ENCODE measurements at regions not wholly inside any gene's neighbourhood (a gene's known extent, or its start where the extent isn't known, plus 50 kb on each side); places are given as distances from the start of the nearest gene placed in this dataset.

DNA sequence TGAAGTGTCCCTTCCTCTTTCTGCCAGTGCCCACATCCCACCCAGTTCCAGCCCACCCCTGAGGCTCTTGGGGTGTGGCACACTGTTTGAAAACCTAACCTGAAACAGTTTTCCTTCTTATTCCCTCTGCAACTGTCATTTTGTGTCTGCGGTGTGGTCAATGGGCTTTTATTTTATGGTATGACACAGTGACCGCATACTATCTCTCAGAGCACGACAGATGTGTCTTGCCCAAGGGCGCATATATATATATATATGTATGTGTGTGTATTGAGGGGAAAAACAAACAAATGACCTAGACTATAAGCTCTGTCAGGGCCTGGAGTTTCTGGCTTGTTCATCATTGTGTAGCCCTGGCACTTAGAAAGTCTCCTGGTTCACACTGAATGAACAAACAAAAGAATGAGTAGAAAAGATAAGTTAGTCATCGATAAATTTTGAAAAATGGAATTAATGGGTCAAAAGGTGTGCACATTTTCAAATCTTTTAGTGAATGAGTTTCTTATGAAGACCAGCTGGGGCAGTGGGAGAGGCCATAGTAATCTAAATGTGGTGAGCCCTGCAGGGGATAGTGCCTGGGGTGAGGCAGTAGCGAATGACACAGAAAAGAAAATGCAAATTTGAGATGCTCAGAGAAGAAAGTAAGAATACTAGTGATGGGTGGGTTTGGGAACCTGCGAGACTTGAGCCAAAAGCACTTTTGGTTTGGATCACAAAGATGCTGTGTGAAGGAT, 198.4 kb downstream of the SNX10 start:
- DNase-seq, result no peak

DNA sequence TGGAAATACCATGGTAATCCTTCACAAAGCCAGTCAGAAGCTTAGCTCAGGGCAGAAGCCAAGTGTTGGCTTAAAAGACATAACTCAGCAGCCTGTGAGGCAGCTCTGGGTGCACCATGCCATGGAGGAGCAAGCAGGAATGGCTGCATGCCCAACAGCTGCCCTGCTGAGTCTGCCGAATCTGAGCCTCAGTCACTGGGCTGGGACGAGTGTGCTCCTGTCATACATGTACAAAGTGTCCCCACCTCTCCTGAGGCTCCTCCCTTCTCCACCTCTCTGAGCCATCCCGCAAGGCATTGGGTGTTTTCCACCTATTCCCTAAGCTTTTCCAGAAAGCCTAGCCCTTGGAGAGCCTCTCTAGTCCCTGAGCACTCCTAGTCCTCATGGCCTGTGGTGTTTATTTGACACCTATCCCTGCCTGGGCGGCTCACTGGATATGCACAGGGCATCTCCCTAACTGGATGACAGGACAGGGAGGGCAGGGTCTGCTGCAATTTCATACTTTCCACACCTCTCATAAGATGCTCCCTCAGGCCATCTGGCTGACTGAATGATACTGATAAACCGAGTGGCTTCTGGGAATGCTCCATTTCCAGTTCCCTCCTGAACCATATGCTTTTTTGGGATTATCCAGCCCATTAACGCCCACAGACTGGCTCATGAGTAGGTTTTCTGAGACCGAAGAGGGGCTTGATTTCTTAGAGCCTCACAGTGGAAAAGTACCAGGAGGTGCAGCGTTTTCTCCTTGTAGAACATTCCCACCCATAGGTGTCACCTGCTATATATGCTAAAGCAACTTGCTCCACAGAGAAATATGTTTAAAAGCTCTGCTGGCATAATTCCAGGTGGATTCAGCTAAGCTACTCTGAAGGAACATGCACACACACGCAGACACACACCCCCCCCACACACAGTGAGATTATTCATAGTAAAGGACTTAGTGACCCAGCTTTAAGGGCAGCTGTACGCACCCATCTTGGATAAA, 199.3 kb downstream of the SNX10 start:
- DNase-seq, result peak; percentile 99

DNA sequence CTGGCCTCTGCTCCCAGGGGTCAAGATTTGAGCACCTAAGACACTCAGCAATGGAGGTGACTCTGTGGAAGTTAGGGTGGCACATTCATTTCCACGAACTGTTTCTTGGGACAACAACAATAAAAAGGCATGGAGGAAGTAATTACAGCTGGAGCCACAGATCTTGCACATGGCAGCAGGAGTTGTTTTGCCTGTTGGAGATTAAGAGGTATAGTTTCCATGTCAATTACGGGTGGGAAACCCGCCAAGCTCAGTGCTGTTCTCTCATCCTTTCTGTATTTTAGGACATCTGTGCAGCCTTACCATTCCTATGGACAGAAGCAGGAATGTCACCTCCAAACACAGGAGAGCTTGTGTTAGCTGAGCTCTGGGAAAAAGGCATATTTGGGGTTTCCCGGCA, 201.2 kb downstream of the SNX10 start:
- DNase-seq, result peak; percentile 78

DNA sequence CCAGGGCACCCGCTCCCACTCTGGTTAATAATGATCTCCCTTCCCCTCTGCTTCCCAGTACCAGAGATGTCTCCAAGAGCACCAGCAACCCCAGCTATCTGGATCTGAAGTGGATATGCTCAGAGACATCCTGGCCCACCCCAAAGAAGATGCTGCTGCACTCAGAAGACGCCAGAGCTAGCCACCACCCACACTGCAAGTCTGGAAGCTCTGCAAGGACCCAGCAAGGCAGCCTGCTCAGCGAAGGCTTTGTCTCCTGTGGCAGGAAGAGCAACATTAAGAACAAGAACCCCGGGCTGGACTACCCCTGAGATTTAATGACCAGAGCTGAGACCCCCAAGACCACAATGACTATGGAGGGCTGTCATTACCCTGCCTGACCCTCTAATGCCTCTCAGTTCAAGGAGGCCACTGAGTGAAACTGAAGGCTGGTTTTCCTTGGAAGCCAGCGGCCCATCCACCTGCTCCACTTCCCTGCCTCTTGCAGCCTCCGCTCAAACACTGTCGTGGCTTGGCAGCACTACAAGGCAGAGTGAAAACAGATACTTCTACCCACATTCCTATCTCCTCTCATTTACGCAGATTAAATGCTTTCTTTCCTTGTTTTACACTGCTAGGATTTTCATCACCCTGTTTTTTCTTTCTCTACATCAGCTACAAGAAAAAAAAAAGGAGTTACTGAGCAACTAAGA, 202.2 kb downstream of the SNX10 start:
- no peak for DNase-seq

DNA sequence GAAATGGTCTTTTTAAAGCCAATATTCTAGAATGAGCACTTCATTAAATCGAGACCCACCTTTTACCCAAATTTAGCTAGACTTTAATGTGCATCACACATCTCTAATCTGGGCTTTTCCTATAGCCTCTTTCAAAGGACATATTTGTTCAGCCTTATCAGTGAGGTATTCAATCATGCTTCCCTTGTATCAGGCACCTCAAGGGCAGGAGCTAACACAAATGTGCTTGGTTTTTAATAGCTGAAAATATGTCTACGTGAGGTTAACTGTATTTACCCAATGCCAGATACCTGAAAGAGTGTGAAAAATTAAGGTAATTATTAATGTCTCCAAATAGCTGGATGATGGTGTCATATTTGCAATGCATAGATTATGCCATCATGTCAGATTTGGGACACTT, 203.9 kb downstream of the SNX10 start:
- DNase-seq, result no peak

DNA sequence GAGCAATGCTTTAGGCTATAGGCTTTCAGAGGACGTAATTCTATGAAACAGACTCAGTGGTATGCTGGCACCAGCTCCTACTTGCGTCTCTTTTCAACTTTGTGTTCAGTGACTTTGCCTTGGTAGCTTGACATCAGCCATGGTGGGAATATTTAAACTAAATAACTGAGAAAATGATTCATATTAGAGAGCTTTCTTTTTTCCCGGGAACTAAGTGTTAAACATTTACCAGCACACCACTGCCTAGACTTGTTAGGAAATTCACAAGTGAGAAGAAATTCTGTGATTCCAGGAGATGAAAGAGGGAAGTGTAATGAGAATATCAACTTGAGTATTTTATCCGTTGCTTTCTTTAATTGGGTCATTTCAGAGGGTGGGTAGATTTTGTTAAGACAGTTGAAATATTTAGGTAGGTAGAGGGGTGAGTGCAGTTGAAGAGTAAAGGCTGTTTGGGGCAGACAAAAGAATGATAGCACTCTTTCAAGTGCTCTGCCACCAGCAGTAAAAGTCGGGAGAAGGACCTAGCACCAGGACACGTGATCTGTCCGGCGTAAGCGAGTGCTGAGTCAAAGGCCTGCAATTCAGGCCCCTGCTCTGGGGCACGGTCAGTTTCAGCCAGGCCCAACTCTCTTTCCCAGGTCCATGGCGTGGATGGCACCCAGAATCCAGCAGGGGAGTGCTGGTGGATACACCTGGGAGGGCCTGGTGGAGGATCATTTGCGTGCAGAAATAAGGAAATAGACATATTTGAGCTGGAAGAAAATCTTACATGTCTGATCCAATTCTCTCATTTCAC, 206.3 kb downstream of the SNX10 start:
- DNase-seq, result no peak

DNA sequence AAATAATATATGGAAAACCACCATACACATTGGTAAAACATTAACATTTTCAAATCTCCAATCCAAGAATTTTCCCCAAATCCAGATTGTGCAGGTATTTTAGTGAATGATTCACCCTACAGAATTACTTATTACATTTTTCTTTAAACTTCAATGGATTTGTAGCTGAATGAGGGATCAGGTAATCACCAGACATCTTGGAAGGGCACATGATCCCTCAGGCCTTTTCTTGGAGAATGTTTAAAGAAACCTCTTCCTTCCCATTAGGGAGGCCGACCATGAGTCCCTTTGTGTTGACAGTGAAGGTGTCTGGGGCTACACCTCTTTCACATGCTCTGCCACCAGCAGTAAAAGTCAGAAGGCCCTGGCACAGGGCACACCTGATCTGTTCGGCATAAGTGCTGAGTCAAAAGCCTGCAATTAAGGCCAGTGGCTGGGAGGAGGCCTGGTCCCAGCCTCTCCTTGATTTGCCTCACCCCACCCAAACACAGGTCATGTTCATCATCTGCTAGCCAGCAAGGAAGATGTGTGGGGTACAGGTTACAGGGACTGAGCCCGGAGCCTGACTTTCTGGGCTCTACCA, 207.7 kb downstream of the SNX10 start:
- DNase-seq, result no peak

DNA sequence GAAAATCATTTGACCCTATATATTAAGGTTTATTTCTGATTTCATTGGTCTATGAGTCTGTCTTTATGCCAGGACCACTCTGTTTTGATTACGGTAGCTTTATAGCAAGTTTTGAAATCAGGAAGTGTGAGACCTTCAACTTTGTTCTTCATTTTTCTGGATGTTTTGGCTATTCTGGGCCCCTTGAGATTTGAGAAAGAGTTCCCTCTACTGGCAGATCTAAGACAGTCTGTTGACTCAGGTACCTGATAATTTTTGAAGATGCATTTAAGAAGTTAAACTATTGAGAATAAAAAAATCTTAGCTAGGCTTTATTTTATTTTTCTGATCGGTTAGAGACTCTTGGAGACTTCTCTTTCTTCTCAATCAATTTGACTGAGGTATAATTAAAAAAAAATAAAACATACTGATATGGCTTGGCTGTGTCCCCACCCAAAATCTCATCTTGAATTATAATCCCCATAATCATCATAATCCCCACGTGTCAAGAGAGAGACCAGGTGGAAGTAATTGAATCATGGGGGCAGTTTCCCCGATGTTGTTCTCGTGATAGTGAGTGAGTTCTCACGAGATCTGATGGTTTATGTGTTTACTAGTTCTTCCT, 209.2 kb downstream of the SNX10 start:
- peak; percentile 58 for DNase-seq

DNA sequence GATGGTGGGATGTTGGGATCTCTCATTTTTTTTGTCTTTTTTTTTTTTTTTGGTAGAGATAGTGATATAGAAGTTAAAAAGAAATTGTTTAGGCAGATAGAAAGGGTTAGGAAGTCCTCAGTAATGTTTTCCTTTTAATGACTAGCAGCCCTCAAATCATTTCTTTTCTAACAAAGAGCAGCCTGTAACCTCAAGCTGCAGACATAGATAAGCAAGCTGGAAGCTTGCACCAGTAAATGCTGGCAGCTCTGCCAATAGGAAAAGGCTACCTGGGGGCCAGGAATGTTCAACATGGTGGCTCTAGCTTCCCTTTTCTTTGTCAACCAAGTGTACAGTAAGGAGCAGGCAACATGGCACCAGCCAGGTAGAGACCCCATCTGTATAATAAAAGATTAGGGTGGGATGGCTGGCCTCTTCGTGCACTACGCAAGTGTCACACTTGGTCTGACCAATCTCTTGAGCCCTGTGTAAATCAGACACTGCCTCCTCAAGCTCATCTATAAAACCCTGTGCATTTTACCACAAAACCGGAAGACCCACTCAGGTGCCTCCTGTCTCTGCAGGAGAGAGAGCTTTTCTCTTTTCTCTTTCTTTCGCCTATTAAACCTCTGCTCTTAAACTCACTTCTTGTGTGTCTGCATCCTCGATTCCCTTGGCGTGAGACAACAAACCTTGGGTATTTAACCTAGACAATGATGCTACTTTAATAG, 212.9 kb downstream of the SNX10 start:
- DNase-seq, result no peak

DNA sequence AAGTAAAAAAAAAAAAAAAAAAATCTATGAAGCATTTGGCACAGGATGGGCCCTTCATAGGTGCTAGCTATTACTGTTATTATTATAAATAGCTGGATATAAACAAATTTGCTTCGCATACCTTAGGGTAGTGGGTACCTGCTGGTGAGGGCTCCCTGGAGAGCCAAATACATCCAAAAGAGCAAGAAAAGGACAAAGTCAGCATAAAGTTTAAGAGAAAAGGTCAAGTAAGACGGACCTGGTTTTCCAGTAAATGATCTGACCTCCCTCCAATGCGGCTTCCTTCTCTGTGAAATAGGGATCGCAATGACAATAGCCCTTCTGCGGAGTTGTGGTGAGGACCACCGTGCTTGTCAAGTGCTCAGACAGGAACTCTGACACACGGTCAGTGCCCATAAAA, 214.5 kb downstream of the SNX10 start:
- no peak for DNase-seq

DNA sequence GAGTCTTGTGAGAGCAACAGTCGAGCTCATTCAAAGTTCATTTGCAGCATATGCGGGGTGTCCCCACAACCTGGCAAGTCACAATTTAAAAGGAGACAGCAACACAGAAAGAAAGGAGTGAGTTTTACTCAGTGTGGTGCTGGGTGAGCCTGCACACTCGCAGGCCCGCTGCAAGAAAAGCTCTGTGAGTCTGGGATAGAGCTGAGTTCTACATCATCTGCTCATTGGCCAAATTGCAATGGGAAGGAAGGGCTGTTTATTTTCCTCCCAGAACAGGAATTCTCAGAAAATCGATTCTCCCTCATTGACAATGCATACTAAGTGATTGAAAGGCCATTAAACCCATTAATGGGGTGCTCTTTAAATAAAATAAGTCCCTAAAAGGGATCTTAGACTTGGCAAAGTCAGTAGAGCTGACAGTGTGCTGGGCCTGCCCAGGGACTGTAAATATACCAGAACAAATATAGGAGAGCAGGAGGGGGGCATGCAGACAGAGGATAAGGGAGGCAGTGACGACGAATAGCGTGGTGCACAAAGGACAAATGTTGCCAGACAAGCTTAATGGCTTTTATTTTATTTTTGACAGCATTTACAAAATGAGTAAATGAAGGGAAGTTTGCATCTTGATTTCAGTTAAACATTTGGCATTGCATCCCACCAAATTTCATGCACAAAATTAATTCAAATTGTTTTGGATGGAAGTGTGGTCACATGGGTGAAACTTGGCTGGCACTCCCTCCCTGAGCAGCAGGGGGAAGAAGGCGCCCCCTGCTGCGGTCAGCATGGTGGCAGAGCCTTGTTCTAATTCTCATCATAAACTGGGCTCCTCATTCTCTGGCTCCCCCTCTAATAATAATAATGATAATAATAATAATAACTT, 215.7 kb downstream of the SNX10 start:
- no peak for DNase-seq

DNA sequence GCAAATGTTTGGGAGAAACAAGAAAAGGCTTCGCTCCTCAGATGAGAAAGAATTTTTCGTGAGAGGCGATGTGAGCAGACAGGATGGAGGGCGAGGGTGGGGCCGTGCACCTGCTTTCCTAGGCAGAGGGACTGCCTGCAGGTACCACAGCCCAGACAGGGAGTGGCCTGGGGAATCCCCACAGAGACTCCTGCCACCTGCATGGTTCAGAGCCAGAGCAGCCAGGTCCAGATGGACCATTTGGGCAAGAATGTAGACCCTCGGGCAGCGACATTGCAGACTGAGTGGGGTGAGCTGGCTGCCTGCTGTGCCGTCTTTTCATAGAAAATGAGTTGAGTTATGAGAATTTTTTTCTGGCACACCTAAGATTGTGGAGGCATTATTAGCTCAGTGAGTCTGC, 216.8 kb downstream of the SNX10 start:
- no peak for DNase-seq

DNA sequence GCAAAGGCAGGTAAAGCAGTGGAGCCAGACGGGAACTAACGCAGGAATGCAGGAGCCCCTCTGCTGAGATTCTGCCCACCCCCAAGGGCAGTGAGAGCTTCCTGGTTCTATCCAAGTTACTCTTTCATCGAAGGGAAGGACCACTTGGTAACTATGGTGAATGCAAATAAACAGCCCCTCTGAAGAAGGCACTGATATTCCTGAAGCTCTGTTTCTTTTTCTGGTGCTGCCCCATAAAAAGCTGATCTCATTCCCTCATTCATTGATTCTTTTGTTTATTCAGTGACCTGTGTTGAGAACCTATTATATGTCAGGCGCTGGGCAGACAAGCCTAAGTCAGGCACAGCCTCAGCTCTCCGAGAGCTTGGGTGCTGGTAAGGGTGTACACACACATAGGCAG, 217.3 kb downstream of the SNX10 start:
- no peak for DNase-seq

DNA sequence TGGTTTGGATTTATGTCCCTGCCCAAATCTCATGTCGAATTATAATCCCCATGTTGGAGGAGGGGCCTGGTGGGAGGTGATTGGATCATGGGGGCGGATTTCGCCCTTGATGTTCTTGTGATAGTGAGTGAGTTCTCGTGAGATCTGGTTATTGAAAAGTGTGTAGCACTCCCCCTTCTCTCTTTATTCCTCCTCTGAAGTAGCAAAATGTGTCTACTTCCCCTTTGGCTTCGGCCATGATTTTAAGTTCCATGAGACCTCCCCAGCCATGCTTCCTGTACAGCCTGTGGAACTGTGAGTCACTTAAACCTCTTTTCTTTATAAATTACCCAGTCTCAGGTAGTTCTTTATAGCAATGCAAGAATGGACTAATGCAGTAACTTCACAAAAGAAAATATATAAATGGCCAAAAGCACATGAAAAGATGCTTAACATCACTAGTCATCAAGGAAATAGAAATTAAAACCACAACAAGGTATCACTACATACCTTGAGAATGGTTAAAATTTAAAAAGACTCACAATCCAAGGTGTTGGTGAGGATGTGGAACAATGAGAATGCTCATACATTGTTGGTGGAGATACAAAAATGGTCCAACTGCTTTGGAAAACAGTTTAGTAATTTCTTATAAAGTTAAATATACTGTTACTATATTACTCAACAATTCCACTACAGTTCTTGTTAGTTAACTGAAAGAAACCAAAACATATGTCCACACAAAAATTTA, 218.7 kb downstream of the SNX10 start:
- DNase-seq, result no peak

DNA sequence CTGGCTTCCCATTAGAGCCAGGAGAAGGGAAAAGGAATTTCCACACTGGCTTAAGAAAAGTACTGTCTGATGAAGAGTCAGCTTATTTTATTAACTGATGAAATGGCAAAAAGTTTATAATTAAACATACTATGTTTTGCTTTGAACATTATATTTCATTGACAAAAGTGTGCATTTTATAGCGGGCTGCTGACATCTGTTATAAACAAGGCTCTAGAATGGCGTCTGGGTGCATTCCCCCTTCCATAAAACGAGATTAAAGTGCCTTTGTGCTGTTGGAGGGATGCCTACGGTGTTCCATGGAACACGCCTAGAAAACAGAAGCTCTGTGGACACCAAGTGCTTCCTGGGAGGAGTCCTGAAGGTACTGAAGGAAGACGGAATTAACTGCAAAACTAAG, 220.2 kb downstream of the SNX10 start:
- DNase-seq, result peak; percentile 18

DNA sequence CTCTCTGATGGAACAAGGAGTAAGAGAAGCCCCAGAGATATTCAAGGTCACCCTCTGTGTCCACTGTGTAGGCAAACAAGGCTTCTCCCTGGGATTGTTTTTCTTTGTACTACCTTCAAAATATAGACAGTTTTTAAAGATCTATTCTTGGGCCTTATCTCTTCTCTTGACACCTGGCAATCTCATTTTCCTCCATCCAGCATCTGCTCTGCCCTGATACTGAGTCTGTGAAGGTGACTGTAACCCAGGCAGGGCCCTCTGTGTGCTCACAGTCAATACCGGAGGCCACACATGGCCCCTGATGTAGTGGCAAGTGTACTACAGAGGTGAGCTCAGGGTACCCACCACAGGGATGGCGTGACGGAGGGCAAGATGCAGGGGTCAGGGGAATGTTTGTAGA, 221.1 kb downstream of the SNX10 start:
- DNase-seq, result no peak

DNA sequence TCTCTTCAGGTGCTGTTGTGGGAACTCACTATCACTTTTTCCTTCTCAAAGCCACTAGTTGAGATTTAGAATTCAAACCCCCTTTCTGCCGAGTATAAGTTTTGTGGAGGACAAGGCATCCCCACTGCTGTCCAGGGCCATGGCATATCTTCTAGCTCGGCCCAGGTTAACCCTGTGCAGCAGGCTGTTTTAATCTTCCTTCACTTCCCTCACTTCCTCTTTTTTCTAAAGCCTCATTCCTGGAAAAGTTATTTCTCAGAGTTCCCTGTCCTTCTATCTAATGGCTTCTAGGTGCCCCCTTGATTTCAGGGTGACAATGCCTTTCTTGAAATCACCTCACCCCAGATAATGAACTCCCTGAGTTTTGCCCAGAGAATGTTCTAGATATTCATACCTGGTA, 222.3 kb downstream of the SNX10 start:
- DNase-seq, result no peak

DNA sequence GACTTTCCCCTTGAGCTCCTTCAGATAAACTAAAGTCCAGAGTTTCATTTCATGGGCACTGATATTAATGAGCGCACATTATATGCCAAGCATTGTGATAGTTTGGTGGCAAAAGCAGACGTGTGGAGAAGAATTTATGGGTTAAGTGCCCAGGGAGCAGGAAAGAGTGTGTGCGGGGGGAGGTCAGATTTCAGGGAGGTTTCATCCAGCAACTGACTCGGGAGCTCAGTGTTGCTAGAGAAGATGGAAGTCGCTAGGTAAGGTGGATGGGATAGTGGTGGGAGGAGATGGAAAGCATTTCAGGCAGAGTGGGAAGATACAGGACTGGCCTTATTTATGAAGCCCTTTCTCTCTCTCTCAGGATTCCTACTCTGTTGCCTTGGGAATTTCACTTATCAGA, 223.0 kb downstream of the SNX10 start:
- no peak for DNase-seq

DNA sequence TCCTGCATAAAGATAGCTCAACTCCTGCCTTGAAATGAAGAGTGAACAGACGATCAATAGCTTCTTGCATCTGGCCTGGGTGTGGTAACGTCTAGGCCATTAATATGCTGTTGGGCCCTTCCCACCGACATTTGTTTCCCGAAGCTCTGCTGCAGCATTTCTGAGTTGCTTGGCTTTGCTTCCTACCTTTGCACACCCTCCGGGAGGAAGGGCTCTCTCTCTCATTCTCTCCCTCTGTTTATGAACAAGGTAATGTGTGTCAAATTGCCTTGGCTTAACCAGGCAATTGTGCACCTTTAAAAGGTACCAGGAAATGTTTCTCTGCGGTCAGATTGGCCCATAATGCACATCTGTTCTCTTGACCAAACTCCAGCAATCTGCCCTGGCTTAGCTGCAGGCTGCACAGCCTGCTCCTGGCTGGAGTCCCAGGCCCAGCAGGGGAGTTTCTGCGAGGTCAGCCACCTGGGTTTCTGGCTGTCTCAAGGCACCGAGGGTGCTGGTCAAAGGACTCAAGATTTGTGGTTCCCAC, 223.7 kb downstream of the SNX10 start:
- no peak for DNase-seq
